Fibroblast of skin of back (primary cell): ENCODE measurements at regions not wholly inside any gene's neighbourhood (a gene's known extent, or its start where the extent isn't known, plus 50 kb on each side); places are given as distances from the start of the nearest gene placed in this dataset.
A peak's percentile ranks its signal among the peaks of the same experiment; 100 is the strongest.
"Not testable (repeated sequence)": the region's sequence is repeated elsewhere in the genome, so short reads cannot be mapped to it uniquely, and the experiment has no call there.

Experiments
- DNase-seq: peaks from one replicate; pipeline ENCODE4 v3.0.0-alpha.2; 2013

GRCh38 chr2:87199228-87199627 is 177.6 kb upstream of the PLGLB1 start:
- DNase-seq, result not testable (repeated sequence)

GRCh38 chr2:87204569-87205147 is 183.0 kb upstream of the PLGLB1 start:
- DNase-seq, result not testable (repeated sequence)

GRCh38 chr2:87212938-87213337 is 191.3 kb upstream of the PLGLB1 start:
- DNase-seq, result not testable (repeated sequence)

GRCh38 chr2:87217005-87217404 is 195.4 kb upstream of the PLGLB1 start:
- not testable (repeated sequence) for DNase-seq

GRCh38 chr2:87217741-87218410 is 196.2 kb upstream of the PLGLB1 start:
- not testable (repeated sequence) for DNase-seq

GRCh38 chr2:87220651-87221050 is 199.0 kb upstream of the PLGLB1 start:
- not testable (repeated sequence) for DNase-seq

- peak; percentile 73 for DNase-seq
These were observed 200.5 kb upstream of the PLGLB1 start for GRCh38 chr2:87222131-87222530.

GRCh38 chr2:87223873-87224272 is 202.2 kb upstream of the PLGLB1 start:
- DNase-seq, result not testable (repeated sequence)

- peak; percentile 33 for DNase-seq
These were observed 207.5 kb upstream of the PLGLB1 start for GRCh38 chr2:87229091-87229689.

GRCh38 chr2:87229964-87230363 is 208.3 kb upstream of the PLGLB1 start:
- DNase-seq, result not testable (repeated sequence)

GRCh38 chr2:87235333-87235981 is 213.8 kb upstream of the PLGLB1 start:
- not testable (repeated sequence) for DNase-seq

- not testable (repeated sequence) for DNase-seq
These were observed 216.1 kb upstream of the PLGLB1 start for GRCh38 chr2:87237570-87238336.

GRCh38 chr2:87239558-87240215 is 218.0 kb upstream of the PLGLB1 start:
- DNase-seq, result peak; percentile 23

GRCh38 chr2:87246066-87246717 is 224.5 kb upstream of the PLGLB1 start:
- peak; percentile 73 for DNase-seq

GRCh38 chr2:87252046-87252445 is 230.4 kb upstream of the PLGLB1 start:
- DNase-seq, result not testable (repeated sequence)

GRCh38 chr2:87254562-87254961 is 232.9 kb upstream of the PLGLB1 start:
- DNase-seq, result not testable (repeated sequence)

GRCh38 chr2:87255410-87255809 is 233.8 kb upstream of the PLGLB1 start:
- DNase-seq, result not testable (repeated sequence)

- not testable (repeated sequence) for DNase-seq
These were observed 237.2 kb upstream of the PLGLB1 start for GRCh38 chr2:87258887-87259286.

- not testable (repeated sequence) for DNase-seq
These were observed 240.6 kb upstream of the PLGLB1 start for GRCh38 chr2:87262184-87262702.

- not testable (repeated sequence) for DNase-seq
These were observed 242.3 kb upstream of the PLGLB1 start for GRCh38 chr2:87263868-87264518.

GRCh38 chr2:87275192-87275591 is 253.5 kb upstream of the PLGLB1 start:
- not testable (repeated sequence) for DNase-seq
